Cardiac fibroblast (primary cell): ENCODE measurements at regions not wholly inside any gene's neighbourhood (a gene's known extent, or its start where the extent isn't known, plus 50 kb on each side); places are given as distances from the start of the nearest gene placed in this dataset.

ENCODE experiments used
- DNase-seq, 2 donors: peaks; one replicate each; pipeline versions ENCODE4 v3.0.0 to v3.0.0-alpha.2; 2010; ENCODE audit warnings: low read depth in 2 of 2
- H3K4me3 ChIP-seq, 2 donors: replicated peaks in 1 of 2; 1 replicate in 1 of 2; 2 replicates in 1 of 2; pipeline ENCODE4 v1.5.1; 2011; ENCODE audit warnings: low read depth in 2 of 2, low read length in 2 of 2, mild to moderate bottlenecking in 2 of 2, moderate library complexity in 1 of 2
- TF ChIP-seq, protein P1 (sequence below): IDR thresholded peaks from one replicate; pipeline ENCODE4 v1.5.1; 2011; ENCODE audit warnings: low read depth, mild to moderate bottlenecking, low read length, inconsistent platforms

DNA sequence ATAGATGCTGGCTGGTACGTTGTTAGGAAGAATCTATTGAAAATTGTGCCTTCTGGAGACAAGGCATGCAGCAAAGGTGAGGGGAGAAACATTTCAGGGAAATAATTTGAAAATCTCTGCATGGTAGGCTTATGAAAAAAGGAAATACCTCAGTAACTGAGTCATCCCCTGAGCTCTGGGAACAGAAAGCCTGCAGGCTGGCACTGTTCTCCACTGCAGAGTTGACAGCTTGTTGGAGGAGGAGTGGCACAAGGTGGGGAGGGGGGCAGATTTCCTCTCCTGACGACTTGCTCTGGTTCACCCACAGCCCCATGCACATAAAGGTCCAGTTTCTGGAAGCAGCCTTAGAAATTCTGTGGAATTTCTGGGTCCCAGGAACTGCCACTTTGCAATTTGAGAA, 179.4 kb downstream of the ABHD5 start:
- DNase-seq, result peak; percentile 74 to 82
- H3K4me3 ChIP-seq, result no peak overlapping the region
- TF ChIP-seq, protein P1, sequence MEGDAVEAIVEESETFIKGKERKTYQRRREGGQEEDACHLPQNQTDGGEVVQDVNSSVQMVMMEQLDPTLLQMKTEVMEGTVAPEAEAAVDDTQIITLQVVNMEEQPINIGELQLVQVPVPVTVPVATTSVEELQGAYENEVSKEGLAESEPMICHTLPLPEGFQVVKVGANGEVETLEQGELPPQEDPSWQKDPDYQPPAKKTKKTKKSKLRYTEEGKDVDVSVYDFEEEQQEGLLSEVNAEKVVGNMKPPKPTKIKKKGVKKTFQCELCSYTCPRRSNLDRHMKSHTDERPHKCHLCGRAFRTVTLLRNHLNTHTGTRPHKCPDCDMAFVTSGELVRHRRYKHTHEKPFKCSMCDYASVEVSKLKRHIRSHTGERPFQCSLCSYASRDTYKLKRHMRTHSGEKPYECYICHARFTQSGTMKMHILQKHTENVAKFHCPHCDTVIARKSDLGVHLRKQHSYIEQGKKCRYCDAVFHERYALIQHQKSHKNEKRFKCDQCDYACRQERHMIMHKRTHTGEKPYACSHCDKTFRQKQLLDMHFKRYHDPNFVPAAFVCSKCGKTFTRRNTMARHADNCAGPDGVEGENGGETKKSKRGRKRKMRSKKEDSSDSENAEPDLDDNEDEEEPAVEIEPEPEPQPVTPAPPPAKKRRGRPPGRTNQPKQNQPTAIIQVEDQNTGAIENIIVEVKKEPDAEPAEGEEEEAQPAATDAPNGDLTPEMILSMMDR, result no peak

DNA sequence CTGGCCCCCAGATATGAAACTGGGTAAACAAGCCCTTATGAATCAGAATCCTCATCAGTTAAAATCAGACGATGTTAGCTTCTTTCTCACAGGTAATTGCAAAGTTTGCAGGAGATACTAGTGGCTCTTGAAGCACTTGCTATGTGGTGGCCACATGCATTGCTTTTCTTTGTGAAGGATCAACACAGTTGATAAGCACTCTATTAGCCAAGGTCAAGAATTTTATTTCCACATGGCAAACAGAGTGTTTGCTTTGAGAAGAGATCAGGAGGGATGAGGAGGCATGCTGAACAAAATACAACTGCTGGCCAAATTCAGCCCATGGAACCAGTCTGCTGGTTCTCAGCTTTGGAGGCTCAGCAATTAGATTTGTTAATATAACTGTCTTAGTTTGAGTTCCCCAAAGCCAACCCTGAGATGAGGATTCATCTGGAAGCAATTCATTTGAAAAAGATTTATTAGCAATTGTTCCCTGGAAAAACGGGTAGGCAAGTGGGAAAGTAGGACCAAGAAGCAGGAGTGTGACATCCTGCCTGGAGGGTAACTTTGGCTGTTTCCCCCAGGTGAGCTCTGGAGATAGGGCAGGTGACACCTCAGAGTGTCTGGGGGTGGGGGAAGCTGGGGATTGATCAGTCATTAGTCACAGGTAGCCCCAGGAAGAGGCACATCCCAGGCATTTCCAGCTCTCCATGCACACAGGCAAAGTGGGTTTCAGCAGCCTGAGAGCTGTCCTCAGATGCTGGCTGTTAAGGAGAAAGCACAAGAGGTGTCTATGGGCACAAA, 180.3 kb downstream of the ABHD5 start:
- H3K4me3 ChIP-seq, result no peak overlapping the region
- no peak for DNase-seq
- TF ChIP-seq, protein P1, result no peak

DNA sequence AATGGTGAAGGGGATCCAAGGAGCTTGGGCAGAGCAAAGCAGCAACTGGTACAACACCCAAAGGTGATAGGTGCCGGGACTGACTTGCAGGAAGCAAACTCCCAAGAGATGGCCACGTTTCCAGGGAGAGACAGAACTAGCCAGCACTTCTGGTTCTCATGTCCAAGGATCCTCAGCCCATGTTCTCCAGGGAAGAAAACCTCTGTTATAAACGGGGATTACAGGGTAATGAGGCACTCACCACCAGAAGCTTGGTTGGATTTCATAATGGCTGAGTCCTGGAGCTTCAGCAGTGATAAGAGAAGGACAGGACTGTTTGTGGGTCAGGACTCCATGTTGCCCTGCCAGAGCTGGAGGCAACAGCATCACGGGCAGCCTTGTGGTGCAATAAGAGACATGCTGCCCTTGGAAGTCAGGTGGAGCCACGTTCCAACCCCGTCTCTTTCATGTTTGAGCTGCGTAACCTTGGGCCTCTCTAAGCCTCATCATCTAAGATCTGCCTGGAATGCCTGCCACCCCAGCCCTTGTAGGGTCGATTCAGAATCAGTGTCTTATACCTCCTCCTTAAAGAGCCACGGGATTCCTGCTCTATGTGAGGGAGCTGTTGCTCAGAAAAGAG, 181.0 kb downstream of the ABHD5 start:
- TF ChIP-seq, protein P1, result no peak
- no peak overlapping the region for H3K4me3 ChIP-seq
- DNase-seq, result peak in 1 of 2 donors; percentile 11

DNA sequence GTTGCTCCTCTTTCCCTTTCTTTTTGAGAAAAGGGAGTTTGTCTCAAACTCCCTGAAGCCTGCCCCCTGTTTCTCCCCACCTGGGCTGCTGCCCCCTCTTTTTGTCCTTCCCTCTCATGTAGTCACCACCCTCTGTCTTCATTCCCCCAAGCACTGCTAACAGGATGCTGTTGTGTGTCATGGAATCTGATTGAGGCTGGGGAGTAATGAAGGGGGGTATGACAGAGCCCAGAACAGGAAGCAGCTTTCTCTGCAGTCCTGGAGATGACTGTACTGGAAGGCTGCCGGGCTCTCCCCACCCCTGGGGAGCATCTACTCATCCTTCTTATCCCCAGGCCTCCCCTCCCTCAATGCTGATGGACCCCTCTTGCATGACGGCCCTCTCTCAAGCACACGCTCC, 181.6 kb downstream of the ABHD5 start:
- TF ChIP-seq, protein P1, result no peak
- H3K4me3 ChIP-seq, result no peak overlapping the region
- peak; percentile 74 to 97 for DNase-seq

GRCh38 chr3:43872901-43873300, 182.2 kb downstream of the ABHD5 start:
- H3K4me3 ChIP-seq, result peak overlapping the region in 1 of 2 donors; percentile 15
- DNase-seq, result peak; percentile 41 to 91
- TF ChIP-seq, protein P1, result no peak

GRCh38 chr3:43873723-43874122, 183.0 kb downstream of the ABHD5 start:
- no peak for DNase-seq
- H3K4me3 ChIP-seq, result no peak overlapping the region
- TF ChIP-seq, protein P1, result no peak
